ENCODE measurements at regions not wholly inside any gene's neighbourhood (a gene's known extent, or its start where the extent isn't known, plus 50 kb on each side); places are given as distances from the start of the nearest gene placed in this dataset.

GRCh38 chr5:27171761-27172261, 133.4 kb upstream of the CDH9 start:
- no peak for FAIRE-seq
- H3K4me1 ChIP-seq (replicated peaks in 1 of 4; ENCODE audit: control insufficient read depth in 3 of 4, insufficient read depth in 4 of 4, low read length in 3 of 4): no peaks in the 10 kb centered on the region
- 88% methylated on average over 15 of the region's 15 CpGs; no CpG with 5 or more reads in 1 of the 2 experiments for WGBS, 2 experiments (ENCODE audit: extremely low coverage in 1 of 2, insufficient coverage in 1 of 2, insufficient read length in 1 of 2, insufficient replicate concordance in 2 of 2, low coverage in 1 of 2, low lambda C conversion rate in 2 of 2, missing lambda C conversion rate in 1 of 2)

More at GRCh38 chr5:27171761-27172261, 133.4 kb upstream of the CDH9 start:
- Histone ChIP-seq H2AFZ (ENCODE audit: low read length) (no peak overlapping the region), H4K8ac (ENCODE audit: extremely low read depth, insufficient read depth, low read length) (no peak overlapping the region), H3K14ac (ENCODE audit: insufficient read length) (no peak overlapping the region), H3K23me2 (ENCODE audit: low read depth, low read length) (no peaks in the 10 kb centered on the region), H4K91ac (replicated peaks; ENCODE audit: insufficient read length, low read length) (no peak overlapping the region), H4K5ac (ENCODE audit: insufficient read length, low read depth, low read length) (no peak overlapping the region), H4K20me1 (replicated peaks in 1 of 2; ENCODE audit: control insufficient read depth in 1 of 2, insufficient read depth in 2 of 2, low read length in 2 of 2) (no peaks in the 10 kb centered on the region), H3K4me2 (ENCODE audit: insufficient read depth in 1 of 2, low read depth in 2 of 2, low read length in 2 of 2) (no peak overlapping the region), H3K27me3 (replicated peaks in 1 of 4; ENCODE audit: control insufficient read depth in 3 of 4, extremely low read depth in 1 of 4, insufficient read depth in 3 of 4, low read length in 3 of 4) (no peaks in the 10 kb centered on the region), H3K9ac (replicated peaks in 1 of 4; ENCODE audit: extremely low read depth in 1 of 4, low read depth in 3 of 4, low read length in 3 of 4) (no peak overlapping the region), H3K36me3 (ENCODE audit: control insufficient read depth in 2 of 4, insufficient read depth in 4 of 4, low read length in 3 of 4) (no peaks in the 10 kb centered on the region), H3K9me3 (ENCODE audit: insufficient read depth in 2 of 2, low read depth in 1 of 2, low read length in 1 of 2) (no peaks in the 10 kb centered on the region), H2BK15ac (ENCODE audit: low read length) (no peak overlapping the region), H3K4ac (replicated peaks; ENCODE audit: insufficient read length, low read depth, low read length) (no peak overlapping the region), H2AK5ac (ENCODE audit: low read depth, low read length) (no peak overlapping the region), H3K18ac (ENCODE audit: extremely low read depth, low read length) (no peak overlapping the region), H2BK5ac (ENCODE audit: low read depth, low read length) (no peak overlapping the region), H3K79me1 (ENCODE audit: low read depth, low read length) (no peaks in the 10 kb centered on the region), H3K56ac (replicated peaks; ENCODE audit: insufficient read length, low read depth, low read length) (no peak overlapping the region), H3K23ac (ENCODE audit: insufficient read length) (no peak overlapping the region), H3K4me3 (ENCODE audit: extremely low read depth in 1 of 4, insufficient read depth in 2 of 4, low read depth in 3 of 4, low read length in 4 of 4) (no peak overlapping the region), H3K27ac (ENCODE audit: low read depth, low read length) (no peak overlapping the region), H2BK120ac (replicated peaks; ENCODE audit: low read depth, low read length) (no peak overlapping the region), H3K79me2 (ENCODE audit: control insufficient read depth in 1 of 2, insufficient read depth in 2 of 2, low read length in 2 of 2) (no peaks in the 10 kb centered on the region), H2BK12ac (ENCODE audit: low read depth, low read length) (no peak overlapping the region), H2BK20ac (ENCODE audit: low read length) (no peak overlapping the region)
- TF ChIP-seq TCF12 (IDR thresholded peaks at IDR 0.05; ENCODE audit: low read depth, low read length) (no peak), TEAD4 (IDR thresholded peaks at IDR 0.05; ENCODE audit: low read depth, low read length) (no peak), MAX (IDR thresholded peaks at IDR 0.05) (no peak)
- DNase-seq (ENCODE audit: low read depth in 1 of 2, low spot score in 2 of 2): no peak
- ChIA-PET POLR2A (ENCODE audit: partially characterized antibody) (no interaction called here), CTCF (ENCODE audit: partially characterized antibody) (no interaction called here)

All from H1 (cell line).